ENCODE measurements at regions not wholly inside any gene's neighbourhood (a gene's known extent, or its start where the extent isn't known, plus 50 kb on each side); places are given as distances from the start of the nearest gene placed in this dataset.

DNA sequence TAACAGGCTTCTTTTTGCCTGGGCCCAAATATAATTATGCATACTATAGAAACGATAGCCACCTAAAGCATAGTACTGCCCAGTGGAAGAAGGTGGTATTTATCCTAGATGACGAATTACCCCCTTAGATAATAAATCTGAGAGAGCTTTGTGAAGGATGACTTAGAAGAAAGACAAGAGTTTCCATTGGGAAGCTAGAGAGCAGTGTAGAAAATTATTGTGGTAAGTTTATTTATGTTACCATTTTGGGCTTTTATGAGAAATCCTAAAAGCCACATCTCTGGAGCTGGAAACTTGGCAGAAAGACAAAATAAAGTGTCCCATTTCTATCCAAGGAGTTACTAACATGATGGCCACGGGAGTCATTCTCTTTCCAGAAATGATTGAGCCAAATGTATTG lies 172.0 kb upstream of the SEMA6A start (continued):
- TF ChIP-seq, protein P1, sequence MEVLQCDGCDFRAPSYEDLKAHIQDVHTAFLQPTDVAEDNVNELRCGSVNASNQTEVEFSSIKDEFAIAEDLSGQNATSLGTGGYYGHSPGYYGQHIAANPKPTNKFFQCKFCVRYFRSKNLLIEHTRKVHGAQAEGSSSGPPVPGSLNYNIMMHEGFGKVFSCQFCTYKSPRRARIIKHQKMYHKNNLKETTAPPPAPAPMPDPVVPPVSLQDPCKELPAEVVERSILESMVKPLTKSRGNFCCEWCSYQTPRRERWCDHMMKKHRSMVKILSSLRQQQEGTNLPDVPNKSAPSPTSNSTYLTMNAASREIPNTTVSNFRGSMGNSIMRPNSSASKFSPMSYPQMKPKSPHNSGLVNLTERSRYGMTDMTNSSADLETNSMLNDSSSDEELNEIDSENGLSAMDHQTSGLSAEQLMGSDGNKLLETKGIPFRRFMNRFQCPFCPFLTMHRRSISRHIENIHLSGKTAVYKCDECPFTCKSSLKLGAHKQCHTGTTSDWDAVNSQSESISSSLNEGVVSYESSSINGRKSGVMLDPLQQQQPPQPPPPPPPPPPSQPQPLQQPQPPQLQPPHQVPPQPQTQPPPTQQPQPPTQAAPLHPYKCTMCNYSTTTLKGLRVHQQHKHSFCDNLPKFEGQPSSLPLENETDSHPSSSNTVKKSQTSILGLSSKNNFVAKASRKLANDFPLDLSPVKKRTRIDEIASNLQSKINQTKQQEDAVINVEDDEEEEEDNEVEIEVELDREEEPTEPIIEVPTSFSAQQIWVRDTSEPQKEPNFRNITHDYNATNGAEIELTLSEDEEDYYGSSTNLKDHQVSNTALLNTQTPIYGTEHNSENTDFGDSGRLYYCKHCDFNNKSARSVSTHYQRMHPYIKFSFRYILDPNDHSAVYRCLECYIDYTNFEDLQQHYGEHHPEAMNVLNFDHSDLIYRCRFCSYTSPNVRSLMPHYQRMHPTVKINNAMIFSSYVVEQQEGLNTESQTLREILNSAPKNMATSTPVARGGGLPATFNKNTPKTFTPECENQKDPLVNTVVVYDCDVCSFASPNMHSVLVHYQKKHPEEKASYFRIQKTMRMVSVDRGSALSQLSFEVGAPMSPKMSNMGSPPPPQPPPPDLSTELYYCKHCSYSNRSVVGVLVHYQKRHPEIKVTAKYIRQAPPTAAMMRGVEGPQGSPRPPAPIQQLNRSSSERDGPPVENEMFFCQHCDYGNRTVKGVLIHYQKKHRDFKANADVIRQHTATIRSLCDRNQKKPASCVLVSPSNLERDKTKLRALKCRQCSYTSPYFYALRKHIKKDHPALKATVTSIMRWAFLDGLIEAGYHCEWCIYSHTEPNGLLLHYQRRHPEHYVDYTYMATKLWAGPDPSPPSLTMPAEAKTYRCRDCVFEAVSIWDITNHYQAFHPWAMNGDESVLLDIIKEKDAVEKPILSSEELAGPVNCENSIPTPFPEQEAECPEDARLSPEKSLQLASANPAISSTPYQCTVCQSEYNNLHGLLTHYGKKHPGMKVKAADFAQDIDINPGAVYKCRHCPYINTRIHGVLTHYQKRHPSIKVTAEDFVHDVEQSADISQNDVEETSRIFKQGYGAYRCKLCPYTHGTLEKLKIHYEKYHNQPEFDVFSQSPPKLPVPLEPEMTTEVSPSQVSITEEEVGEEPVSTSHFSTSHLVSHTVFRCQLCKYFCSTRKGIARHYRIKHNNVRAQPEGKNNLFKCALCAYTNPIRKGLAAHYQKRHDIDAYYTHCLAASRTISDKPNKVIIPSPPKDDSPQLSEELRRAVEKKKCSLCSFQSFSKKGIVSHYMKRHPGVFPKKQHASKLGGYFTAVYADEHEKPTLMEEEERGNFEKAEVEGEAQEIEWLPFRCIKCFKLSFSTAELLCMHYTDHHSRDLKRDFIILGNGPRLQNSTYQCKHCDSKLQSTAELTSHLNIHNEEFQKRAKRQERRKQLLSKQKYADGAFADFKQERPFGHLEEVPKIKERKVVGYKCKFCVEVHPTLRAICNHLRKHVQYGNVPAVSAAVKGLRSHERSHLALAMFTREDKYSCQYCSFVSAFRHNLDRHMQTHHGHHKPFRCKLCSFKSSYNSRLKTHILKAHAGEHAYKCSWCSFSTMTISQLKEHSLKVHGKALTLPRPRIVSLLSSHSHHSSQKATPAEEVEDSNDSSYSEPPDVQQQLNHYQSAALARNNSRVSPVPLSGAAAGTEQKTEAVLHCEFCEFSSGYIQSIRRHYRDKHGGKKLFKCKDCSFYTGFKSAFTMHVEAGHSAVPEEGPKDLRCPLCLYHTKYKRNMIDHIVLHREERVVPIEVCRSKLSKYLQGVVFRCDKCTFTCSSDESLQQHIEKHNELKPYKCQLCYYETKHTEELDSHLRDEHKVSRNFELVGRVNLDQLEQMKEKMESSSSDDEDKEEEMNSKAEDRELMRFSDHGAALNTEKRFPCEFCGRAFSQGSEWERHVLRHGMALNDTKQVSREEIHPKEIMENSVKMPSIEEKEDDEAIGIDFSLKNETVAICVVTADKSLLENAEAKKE (CRISPR knock-in tag; IDR thresholded peaks at IDR 0.05), result no peak
- TF ChIP-seq, protein P2, sequence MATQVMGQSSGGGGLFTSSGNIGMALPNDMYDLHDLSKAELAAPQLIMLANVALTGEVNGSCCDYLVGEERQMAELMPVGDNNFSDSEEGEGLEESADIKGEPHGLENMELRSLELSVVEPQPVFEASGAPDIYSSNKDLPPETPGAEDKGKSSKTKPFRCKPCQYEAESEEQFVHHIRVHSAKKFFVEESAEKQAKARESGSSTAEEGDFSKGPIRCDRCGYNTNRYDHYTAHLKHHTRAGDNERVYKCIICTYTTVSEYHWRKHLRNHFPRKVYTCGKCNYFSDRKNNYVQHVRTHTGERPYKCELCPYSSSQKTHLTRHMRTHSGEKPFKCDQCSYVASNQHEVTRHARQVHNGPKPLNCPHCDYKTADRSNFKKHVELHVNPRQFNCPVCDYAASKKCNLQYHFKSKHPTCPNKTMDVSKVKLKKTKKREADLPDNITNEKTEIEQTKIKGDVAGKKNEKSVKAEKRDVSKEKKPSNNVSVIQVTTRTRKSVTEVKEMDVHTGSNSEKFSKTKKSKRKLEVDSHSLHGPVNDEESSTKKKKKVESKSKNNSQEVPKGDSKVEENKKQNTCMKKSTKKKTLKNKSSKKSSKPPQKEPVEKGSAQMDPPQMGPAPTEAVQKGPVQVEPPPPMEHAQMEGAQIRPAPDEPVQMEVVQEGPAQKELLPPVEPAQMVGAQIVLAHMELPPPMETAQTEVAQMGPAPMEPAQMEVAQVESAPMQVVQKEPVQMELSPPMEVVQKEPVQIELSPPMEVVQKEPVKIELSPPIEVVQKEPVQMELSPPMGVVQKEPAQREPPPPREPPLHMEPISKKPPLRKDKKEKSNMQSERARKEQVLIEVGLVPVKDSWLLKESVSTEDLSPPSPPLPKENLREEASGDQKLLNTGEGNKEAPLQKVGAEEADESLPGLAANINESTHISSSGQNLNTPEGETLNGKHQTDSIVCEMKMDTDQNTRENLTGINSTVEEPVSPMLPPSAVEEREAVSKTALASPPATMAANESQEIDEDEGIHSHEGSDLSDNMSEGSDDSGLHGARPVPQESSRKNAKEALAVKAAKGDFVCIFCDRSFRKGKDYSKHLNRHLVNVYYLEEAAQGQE (IDR thresholded peaks at IDR 0.05; ENCODE audit: unreplicated experiment), result no peak
- TF ChIP-seq ZNF114 (CRISPR knock-in tag; IDR thresholded peaks at IDR 0.05) (no peak), NANOG (IDR thresholded peaks at IDR 0.05; ENCODE audit: borderline replicate concordance) (no peak), EZH2phosphoT487 (IDR thresholded peaks at IDR 0.05; ENCODE audit: unreplicated experiment) (no peak), ZNF331 (CRISPR knock-in tag; IDR thresholded peaks at IDR 0.05; ENCODE audit: low read depth) (no peak), JUNB (IDR thresholded peaks at IDR 0.05; ENCODE audit: unreplicated experiment) (no peak)

All from GM23338 (cell line).